DND-41 (cell line): ENCODE measurements at regions not wholly inside any gene's neighbourhood (a gene's known extent, or its start where the extent isn't known, plus 50 kb on each side); places are given as distances from the start of the nearest gene placed in this dataset.

ENCODE experiments used
- ATAC-seq: fragments of 200-7000 bp; cut with Tn5 transposase; 3 replicates; pipeline ENCODE4 v1.9.1; 2021; ENCODE audit warnings: low read depth; ENCODE audit not compliant: insufficient read depth
- DNase-seq: peaks from one replicate; pipeline ENCODE4 v3.0.0-alpha.2; 2020
- H2AFZ ChIP-seq: 2 replicates; pipeline ENCODE4 v1.6.0; 2012; ENCODE audit warnings: low read depth, low read length
- H3K27ac ChIP-seq: 2 replicates; pipeline ENCODE4 v1.5.1; 2012; ENCODE audit warnings: low read length, inconsistent platforms
- H3K27me3 ChIP-seq: fragments of 200-600 bp; sonication (generic); 2 replicates; pipeline ENCODE4 v1.6.0; 2012; ENCODE audit warnings: low read length, mild to moderate bottlenecking, inconsistent platforms; ENCODE audit not compliant: insufficient read depth, poor library complexity
- H3K36me3 ChIP-seq: 2 replicates; pipeline ENCODE4 v1.5.1; 2012; ENCODE audit warnings: low read length, inconsistent platforms; ENCODE audit not compliant: insufficient read depth
- H3K4me1 ChIP-seq: 2 replicates; pipeline ENCODE4 v1.5.1; 2012; ENCODE audit warnings: mild to moderate bottlenecking, low read length; ENCODE audit not compliant: insufficient read depth
- H3K4me2 ChIP-seq: 2 replicates; pipeline ENCODE4 v1.6.0; 2012; ENCODE audit warnings: mild to moderate bottlenecking, moderate library complexity, low read length, inconsistent platforms; ENCODE audit not compliant: insufficient read depth
- H3K4me3 ChIP-seq, 2 experiments: fragments of 200-600 bp in 1 of 2; shearing (Covaris generic) in 1 of 2; 2 replicates each; pipeline ENCODE4 v1.5.1; 2012 to 2016; ENCODE audit warnings: inconsistent platforms in 2 of 2, low read length in 2 of 2, mild to moderate bottlenecking in 2 of 2, low read depth in 1 of 2, moderate library complexity in 1 of 2
- H3K79me2 ChIP-seq: 2 replicates; pipeline ENCODE4 v1.6.0; 2012; ENCODE audit warnings: low read length, inconsistent platforms; ENCODE audit not compliant: insufficient read depth
- H3K9ac ChIP-seq: 2 replicates; pipeline ENCODE4 v1.6.0; 2012; ENCODE audit warnings: low read depth, mild to moderate bottlenecking, inconsistent platforms, low read length, moderate library complexity
- H3K9me3 ChIP-seq: 2 replicates; pipeline ENCODE4 v1.5.1; 2012; ENCODE audit warnings: low read length, moderate library complexity, mild to moderate bottlenecking, inconsistent platforms; ENCODE audit not compliant: insufficient read depth, severe bottlenecking
- H4K20me1 ChIP-seq: 2 replicates; pipeline ENCODE4 v1.6.0; 2012; ENCODE audit warnings: low read length; ENCODE audit not compliant: insufficient read depth
- EZH2 ChIP-seq: IDR thresholded peaks from 3 replicates; pipeline ENCODE4 v1.6.1; 2012; ENCODE audit warnings: borderline replicate concordance, low read depth, mild to moderate bottlenecking, moderate library complexity, low read length, inconsistent platforms; ENCODE audit not compliant: severe bottlenecking
- TF ChIP-seq, protein P1 (sequence below): IDR thresholded peaks from 2 replicates; pipeline ENCODE4 v1.5.1; 2012; ENCODE audit warnings: borderline replicate concordance, low read length, moderate library complexity, mild to moderate bottlenecking; ENCODE audit not compliant: poor library complexity, severe bottlenecking; ENCODE audit errors: extremely low read depth

DNA sequence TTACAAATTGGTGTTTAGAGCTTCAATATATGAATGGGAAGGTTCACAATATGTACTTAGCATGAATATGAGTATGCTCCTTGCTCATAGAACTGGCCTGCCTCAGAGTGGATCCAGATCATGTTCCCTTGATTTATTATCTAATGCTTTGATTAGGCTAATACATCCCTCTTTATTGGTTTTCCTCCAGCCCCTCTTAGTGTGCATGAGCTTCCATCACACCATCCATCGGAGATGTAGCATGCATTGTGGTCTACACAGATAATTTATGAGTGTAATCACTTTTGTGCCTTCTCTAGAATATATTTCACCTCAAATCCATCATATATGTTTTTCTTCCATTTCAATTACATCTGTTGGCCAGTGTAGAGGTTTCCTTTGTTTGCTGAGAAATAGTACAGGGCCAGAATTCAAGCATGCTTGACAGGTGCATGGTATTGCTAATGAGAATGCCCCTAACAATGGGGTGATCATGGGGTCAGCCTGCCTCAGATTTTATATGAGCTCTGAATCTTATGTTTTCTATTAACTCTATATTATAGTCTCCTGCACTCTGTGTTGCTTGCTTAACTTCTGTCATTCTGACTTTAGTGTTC lies 786.4 kb upstream of the ARPP21 start:
- Histone ChIP-seq H3K9me3 (no peaks in the 10 kb centered on the region), H3K36me3 (no peaks in the 10 kb centered on the region), H3K9ac (no peak overlapping the region), H4K20me1 (no peaks in the 10 kb centered on the region), H3K4me1 (peaks cover 24% of the 10 kb centered on the region), H3K4me3 (no peak overlapping the region), H3K27ac (no peak overlapping the region), H3K27me3 (no peaks in the 10 kb centered on the region), H3K79me2 (no peaks in the 10 kb centered on the region), H2AFZ (no peak overlapping the region), H3K4me2 (no peak overlapping the region)
- TF ChIP-seq, protein P1, sequence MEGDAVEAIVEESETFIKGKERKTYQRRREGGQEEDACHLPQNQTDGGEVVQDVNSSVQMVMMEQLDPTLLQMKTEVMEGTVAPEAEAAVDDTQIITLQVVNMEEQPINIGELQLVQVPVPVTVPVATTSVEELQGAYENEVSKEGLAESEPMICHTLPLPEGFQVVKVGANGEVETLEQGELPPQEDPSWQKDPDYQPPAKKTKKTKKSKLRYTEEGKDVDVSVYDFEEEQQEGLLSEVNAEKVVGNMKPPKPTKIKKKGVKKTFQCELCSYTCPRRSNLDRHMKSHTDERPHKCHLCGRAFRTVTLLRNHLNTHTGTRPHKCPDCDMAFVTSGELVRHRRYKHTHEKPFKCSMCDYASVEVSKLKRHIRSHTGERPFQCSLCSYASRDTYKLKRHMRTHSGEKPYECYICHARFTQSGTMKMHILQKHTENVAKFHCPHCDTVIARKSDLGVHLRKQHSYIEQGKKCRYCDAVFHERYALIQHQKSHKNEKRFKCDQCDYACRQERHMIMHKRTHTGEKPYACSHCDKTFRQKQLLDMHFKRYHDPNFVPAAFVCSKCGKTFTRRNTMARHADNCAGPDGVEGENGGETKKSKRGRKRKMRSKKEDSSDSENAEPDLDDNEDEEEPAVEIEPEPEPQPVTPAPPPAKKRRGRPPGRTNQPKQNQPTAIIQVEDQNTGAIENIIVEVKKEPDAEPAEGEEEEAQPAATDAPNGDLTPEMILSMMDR: no peak
- no peak for TF ChIP-seq EZH2
- ATAC-seq (no peak), DNase-seq (no peak)

DNA sequence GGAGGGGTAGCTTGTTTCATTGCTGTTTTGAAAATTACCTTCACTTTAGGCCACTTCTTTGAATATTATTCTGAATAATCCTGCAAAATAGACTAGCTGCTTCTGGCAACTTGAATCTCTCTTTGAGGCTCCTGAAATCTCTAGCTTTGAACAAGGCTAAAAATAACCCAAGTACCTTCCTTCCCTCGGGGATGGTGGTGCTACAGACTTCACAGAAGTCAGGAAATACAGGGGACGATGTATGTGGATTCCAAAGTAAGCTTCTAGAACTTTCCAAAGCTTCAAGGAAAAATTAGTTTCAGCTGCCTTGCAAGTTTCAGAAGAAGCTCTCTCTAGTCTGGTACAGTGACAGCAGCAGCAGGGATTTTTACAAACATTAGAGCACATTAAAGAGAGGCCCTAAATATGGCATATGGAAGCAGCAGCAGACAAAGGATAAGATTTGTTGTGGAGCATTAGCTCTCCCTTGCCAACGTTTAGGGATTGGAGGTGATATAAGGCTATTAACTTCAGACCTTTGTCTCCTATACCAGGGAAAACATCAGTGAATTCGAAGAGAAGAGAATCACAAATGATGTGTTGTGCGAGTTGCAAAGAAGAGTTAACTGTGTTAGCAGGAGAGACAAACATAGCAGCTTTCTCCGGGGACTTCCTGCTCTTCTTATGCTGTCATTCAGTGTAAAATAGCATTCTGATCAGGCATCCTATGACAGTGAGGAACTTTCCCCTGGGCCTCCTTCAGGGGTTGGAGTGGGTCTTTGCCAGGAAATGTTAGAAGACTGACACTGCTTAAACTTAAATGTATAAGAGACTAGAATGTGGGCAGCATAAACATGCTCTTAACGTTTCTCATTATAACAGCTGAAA lies 783.0 kb upstream of the ARPP21 start:
- H3K27ac ChIP-seq: 0 out of 2 replicates have a peak overlapping the region, but pooled peaks have one; percentile 12

DNA sequence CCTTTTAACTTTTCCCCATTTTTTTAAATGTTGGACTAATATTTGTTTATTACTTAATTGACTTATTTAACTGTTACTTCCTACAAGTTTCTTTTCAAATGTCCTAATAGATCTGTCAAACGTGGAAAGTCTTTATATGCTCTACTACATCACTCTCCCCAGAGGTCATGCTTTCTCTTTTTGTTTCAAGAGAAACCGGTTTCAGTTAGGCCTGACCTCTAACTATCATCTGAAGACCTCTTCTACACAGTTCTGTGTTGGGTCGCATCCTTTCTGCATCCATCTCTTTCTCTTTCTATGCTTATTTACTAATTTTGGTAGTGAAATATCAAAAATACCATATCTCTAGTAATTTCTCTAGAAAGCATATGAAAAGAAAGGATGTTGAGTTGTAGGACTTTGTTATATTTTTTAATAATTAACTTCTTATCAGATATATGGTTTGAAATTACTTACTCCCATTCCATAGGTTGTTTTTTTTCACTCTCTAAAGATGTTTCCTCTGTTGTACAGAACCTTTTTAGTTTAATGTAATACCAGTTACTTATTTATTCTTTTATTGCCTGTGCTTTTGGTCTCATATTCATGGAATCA lies 781.2 kb upstream of the ARPP21 start:
- no peak overlapping the region for H3K27ac ChIP-seq
- H3K4me2 ChIP-seq: no peak overlapping the region
- H3K4me3 ChIP-seq: no peak overlapping the region
- no peaks in the 10 kb centered on the region for H4K20me1 ChIP-seq
- H3K4me1 ChIP-seq: peaks cover 12% of the 10 kb centered on the region
- no peak for ATAC-seq
- no peaks in the 10 kb centered on the region for H3K79me2 ChIP-seq
- H3K9ac ChIP-seq: no peak overlapping the region
- DNase-seq: no peak
- H3K36me3 ChIP-seq: no peaks in the 10 kb centered on the region
- TF ChIP-seq, protein P1: no peak
- no peaks in the 10 kb centered on the region for H3K27me3 ChIP-seq
- no peaks in the 10 kb centered on the region for H3K9me3 ChIP-seq
- H2AFZ ChIP-seq: no peak overlapping the region

More for the DNA sequence above, 783.0 kb upstream of the ARPP21 start:
- no peak overlapping the region for H3K9ac ChIP-seq
- DNase-seq: no peak
- peaks cover 16% of the 10 kb centered on the region for H3K4me1 ChIP-seq
- no peaks in the 10 kb centered on the region for H3K36me3 ChIP-seq
- peak; percentile 77 for ATAC-seq
- peak overlapping the region; percentile 46 for H2AFZ ChIP-seq
- H4K20me1 ChIP-seq: no peaks in the 10 kb centered on the region
- H3K4me3 ChIP-seq: no peak overlapping the region
- H3K27me3 ChIP-seq: no peaks in the 10 kb centered on the region
- TF ChIP-seq EZH2: no peak
- TF ChIP-seq, protein P1: no peak
- H3K9me3 ChIP-seq: no peaks in the 10 kb centered on the region
- H3K4me2 ChIP-seq: no peak overlapping the region
- H3K79me2 ChIP-seq: no peaks in the 10 kb centered on the region
